WTC11 (cell line): ENCODE measurements at regions not wholly inside any gene's neighbourhood (a gene's known extent, or its start where the extent isn't known, plus 50 kb on each side); places are given as distances from the start of the nearest gene placed in this dataset.

Experiments used
- ATAC-seq: fragments of 200-7000 bp; cut with Tn5 transposase; 2 replicates; pipeline ENCODE4 v1.10.0; 2021; ENCODE audit warnings: mild to moderate bottlenecking, moderate library complexity
- CTCF ChIA-PET: fragments of 300-600 bp; sonication (Branson Sonifier 250); formaldehyde crosslinking; loops from one replicate; lab custom pipeline; 2021; ENCODE audit warnings: antibody characterized with exemption; lab: Charles Lee
- POLR2A ChIA-PET: fragments of 350-600 bp; sonication (Branson Sonifier 250); formaldehyde crosslinking; loops from one replicate; lab custom pipeline; 2021; ENCODE audit warnings: antibody characterized with exemption; lab: Charles Lee
- DNase-seq: peaks from one replicate; pipeline ENCODE4 v3.0.0; 2021; ENCODE audit warnings: low spot score
- H3K27ac Mint-ChIP-seq: 2 replicates; pipeline ENCODE4 v1.8.0; 2021; ENCODE audit warnings: mixed read lengths
- H3K27me3 Mint-ChIP-seq: 2 replicates; pipeline ENCODE4 v1.8.0; 2021; ENCODE audit warnings: low read depth, mild to moderate bottlenecking, moderate library complexity, mixed read lengths
- H3K36me3 Mint-ChIP-seq: 2 replicates; pipeline ENCODE4 v1.8.0; 2021; ENCODE audit warnings: mixed read lengths
- H3K4me1 Mint-ChIP-seq: 2 replicates; pipeline ENCODE4 v1.8.0; 2022; ENCODE audit warnings: mixed read lengths
- H3K4me3 Mint-ChIP-seq: 2 replicates; pipeline ENCODE4 v1.8.0; 2021; ENCODE audit warnings: mild to moderate bottlenecking, moderate library complexity, mixed read lengths
- H3K9me3 Mint-ChIP-seq: 2 replicates; pipeline ENCODE4 v1.8.0; 2021; ENCODE audit warnings: mixed read lengths
- GRHL2 ChIP-seq: fragments of 250-450 bp; sonication (Bioruptor Pico); IDR thresholded peaks from 2 replicates; pipeline ENCODE4 v1.8.0; 2022; ENCODE audit warnings: mild to moderate bottlenecking, moderate library complexity; ENCODE audit not compliant: insufficient replicate concordance, severe bottlenecking
- NR3C1 ChIP-seq: sonication (generic); formaldehyde crosslinking; conservative IDR thresholded peaks from 2 replicates; pipeline ENCODE4 v1.8.1; 2023; ENCODE audit warnings: low read depth, mild to moderate bottlenecking, missing genetic modification reagents
- RORB ChIP-seq: fragments of 250-450 bp; sonication (Bioruptor Pico); IDR thresholded peaks from 2 replicates; pipeline ENCODE4 v1.9.0; 2021; ENCODE audit warnings: mild to moderate bottlenecking
- SP1 ChIP-seq: sonication (generic); formaldehyde crosslinking; conservative IDR thresholded peaks from 2 replicates; pipeline ENCODE4 v1.8.1; 2022; ENCODE audit warnings: missing genetic modification reagents
- TEAD1 ChIP-seq: sonication (generic); formaldehyde crosslinking; IDR thresholded peaks from 2 replicates; pipeline ENCODE4 v1.8.0; 2022; ENCODE audit warnings: mild to moderate bottlenecking, missing genetic modification reagents
- TEAD4 ChIP-seq: sonication (generic); formaldehyde crosslinking; IDR thresholded peaks from 2 replicates; pipeline ENCODE4 v1.8.0; 2022; ENCODE audit warnings: mild to moderate bottlenecking, missing genetic modification reagents
- ZBTB21 ChIP-seq: sonication (generic); formaldehyde crosslinking; IDR thresholded peaks from 2 replicates; pipeline ENCODE4 v1.8.1; 2023; ENCODE audit warnings: mild to moderate bottlenecking, missing genetic modification reagents, borderline replicate concordance
- ZNF138 ChIP-seq: sonication (generic); formaldehyde crosslinking; conservative IDR thresholded peaks from 2 replicates; pipeline ENCODE4 v1.8.1; 2022; ENCODE audit warnings: mild to moderate bottlenecking, moderate library complexity, missing genetic modification reagents
- ZNF232 ChIP-seq: sonication (generic); formaldehyde crosslinking; IDR thresholded peaks from 2 replicates; pipeline ENCODE4 v1.8.0; 2022; ENCODE audit warnings: mild to moderate bottlenecking, missing genetic modification reagents
- ZNF423 ChIP-seq: fragments of 250-450 bp; sonication (Bioruptor Pico); IDR thresholded peaks from 2 replicates; pipeline ENCODE4 v2.1.2; 2022; ENCODE audit warnings: mild to moderate bottlenecking, moderate library complexity
- TF ChIP-seq, protein P1 (sequence below): sonication (generic); formaldehyde crosslinking; IDR thresholded peaks from 2 replicates; pipeline ENCODE4 v1.8.1; 2023; ENCODE audit warnings: mild to moderate bottlenecking, missing genetic modification reagents, moderate library complexity
- TF ChIP-seq, protein P2 (sequence below): sonication (generic); formaldehyde crosslinking; IDR thresholded peaks from 2 replicates; pipeline ENCODE4 v1.8.1; 2023; ENCODE audit warnings: mild to moderate bottlenecking, missing genetic modification reagents, moderate library complexity
- TF ChIP-seq, protein P3 (sequence below): fragments of 250-450 bp; sonication (Bioruptor Pico); IDR thresholded peaks from 2 replicates; pipeline ENCODE4 v1.9.0; 2021; ENCODE audit warnings: mild to moderate bottlenecking, borderline replicate concordance
- TF ChIP-seq, protein P4 (sequence below): fragments of 200-600 bp; IDR thresholded peaks from 2 replicates; pipeline ENCODE4 v1.8.0; 2022; ENCODE audit warnings: antibody characterized with exemption
- TF ChIP-seq, protein P5 (sequence below): sonication (generic); formaldehyde crosslinking; IDR thresholded peaks from 2 replicates; pipeline ENCODE4 v1.8.0; 2022; ENCODE audit warnings: mild to moderate bottlenecking, missing genetic modification reagents
- TF ChIP-seq, protein P6 (sequence below): fragments of 250-450 bp; sonication (Bioruptor Pico); IDR thresholded peaks from 2 replicates; pipeline ENCODE4 v1.9.0; 2021; ENCODE audit warnings: mild to moderate bottlenecking
- TF ChIP-seq, protein P7 (sequence below): sonication (generic); formaldehyde crosslinking; IDR thresholded peaks from 2 replicates; pipeline ENCODE4 v1.8.0; 2022; ENCODE audit warnings: mild to moderate bottlenecking, missing genetic modification reagents
- TF ChIP-seq, protein P8 (sequence below): sonication (generic); formaldehyde crosslinking; IDR thresholded peaks from 2 replicates; pipeline ENCODE4 v1.8.0; 2022; ENCODE audit warnings: missing genetic modification reagents
- TF ChIP-seq, protein P9 (sequence below): fragments of 250-450 bp; sonication (Bioruptor Pico); IDR thresholded peaks from 2 replicates; pipeline ENCODE4 v1.8.0; 2021; ENCODE audit warnings: mild to moderate bottlenecking

DNA sequence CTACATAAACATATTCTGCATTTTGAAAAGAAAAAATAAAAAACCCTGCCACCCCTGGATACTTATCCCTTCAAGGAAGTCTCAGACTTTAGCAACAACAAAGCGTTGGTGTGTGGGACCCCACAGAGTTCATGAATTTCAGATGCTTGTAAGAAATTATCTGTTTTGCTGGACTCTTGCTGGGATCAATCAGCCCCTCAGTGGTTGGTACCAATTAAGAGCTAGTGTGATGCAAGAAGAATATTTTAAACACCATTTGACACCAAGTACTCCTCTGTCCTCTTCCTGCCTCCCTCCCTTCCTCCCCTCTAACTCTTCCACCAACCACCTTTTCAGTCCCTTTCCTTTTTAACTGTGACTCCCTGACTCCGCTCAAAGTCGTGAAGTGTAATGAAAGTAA lies 51.5 kb downstream of the SST start:
- DNase-seq = no peak
- peaks cover 98% of the 10 kb centered on the region for H3K27me3 Mint-ChIP-seq
- no peak overlapping the region for H3K27ac Mint-ChIP-seq
- POLR2A ChIA-PET = interaction anchor here (0.6 kb wide), 1 partner anchor 74 kb away, joined by 3 read pairs; no protein-coding TSS in a partner anchor
- CTCF ChIA-PET = interaction anchor here (0.9 to 2.0 kb wide), 3 partner anchors 60 to 398 kb away, joined by 3 to 24 read pairs (median 14); no protein-coding TSS in a partner anchor
- H3K9me3 Mint-ChIP-seq = no peaks in the 10 kb centered on the region
- peaks cover 60% of the 10 kb centered on the region for H3K4me1 Mint-ChIP-seq
- no peaks in the 10 kb centered on the region; the same call in 1 of the 2 replicates for H3K36me3 Mint-ChIP-seq
- peak overlapping the region; percentile 25 for H3K4me3 Mint-ChIP-seq
- peak; percentile 83 for ATAC-seq
- TF ChIP-seq, protein P1, sequence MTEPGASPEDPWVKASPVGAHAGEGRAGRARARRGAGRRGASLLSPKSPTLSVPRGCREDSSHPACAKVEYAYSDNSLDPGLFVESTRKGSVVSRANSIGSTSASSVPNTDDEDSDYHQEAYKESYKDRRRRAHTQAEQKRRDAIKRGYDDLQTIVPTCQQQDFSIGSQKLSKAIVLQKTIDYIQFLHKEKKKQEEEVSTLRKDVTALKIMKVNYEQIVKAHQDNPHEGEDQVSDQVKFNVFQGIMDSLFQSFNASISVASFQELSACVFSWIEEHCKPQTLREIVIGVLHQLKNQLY = no peak
- TF ChIP-seq TEAD1 (CRISPR knock-in tag) (0 out of 2 replicates have a peak, but pooled peaks have one; percentile 54), RORB (CRISPR knock-in tag) (no peak), GRHL2 (CRISPR knock-in tag) (no peak), SP1 (CRISPR knock-in tag) (no peak; the same call in 1 of the 2 replicates), ZNF232 (0 out of 2 replicates have a peak, but pooled peaks have one; percentile 49), TEAD4 (no peak), ZNF423 (CRISPR knock-in tag) (no peak), NR3C1 (CRISPR knock-in tag) (no peak), ZBTB21 (CRISPR knock-in tag) (no peak), ZNF138 (CRISPR knock-in tag) (0 out of 2 replicates have a peak, but pooled peaks have one; percentile 30)
- TF ChIP-seq, protein P2, sequence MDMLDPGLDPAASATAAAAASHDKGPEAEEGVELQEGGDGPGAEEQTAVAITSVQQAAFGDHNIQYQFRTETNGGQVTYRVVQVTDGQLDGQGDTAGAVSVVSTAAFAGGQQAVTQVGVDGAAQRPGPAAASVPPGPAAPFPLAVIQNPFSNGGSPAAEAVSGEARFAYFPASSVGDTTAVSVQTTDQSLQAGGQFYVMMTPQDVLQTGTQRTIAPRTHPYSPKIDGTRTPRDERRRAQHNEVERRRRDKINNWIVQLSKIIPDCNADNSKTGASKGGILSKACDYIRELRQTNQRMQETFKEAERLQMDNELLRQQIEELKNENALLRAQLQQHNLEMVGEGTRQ (CRISPR knock-in tag) = no peak
- TF ChIP-seq, protein P3, sequence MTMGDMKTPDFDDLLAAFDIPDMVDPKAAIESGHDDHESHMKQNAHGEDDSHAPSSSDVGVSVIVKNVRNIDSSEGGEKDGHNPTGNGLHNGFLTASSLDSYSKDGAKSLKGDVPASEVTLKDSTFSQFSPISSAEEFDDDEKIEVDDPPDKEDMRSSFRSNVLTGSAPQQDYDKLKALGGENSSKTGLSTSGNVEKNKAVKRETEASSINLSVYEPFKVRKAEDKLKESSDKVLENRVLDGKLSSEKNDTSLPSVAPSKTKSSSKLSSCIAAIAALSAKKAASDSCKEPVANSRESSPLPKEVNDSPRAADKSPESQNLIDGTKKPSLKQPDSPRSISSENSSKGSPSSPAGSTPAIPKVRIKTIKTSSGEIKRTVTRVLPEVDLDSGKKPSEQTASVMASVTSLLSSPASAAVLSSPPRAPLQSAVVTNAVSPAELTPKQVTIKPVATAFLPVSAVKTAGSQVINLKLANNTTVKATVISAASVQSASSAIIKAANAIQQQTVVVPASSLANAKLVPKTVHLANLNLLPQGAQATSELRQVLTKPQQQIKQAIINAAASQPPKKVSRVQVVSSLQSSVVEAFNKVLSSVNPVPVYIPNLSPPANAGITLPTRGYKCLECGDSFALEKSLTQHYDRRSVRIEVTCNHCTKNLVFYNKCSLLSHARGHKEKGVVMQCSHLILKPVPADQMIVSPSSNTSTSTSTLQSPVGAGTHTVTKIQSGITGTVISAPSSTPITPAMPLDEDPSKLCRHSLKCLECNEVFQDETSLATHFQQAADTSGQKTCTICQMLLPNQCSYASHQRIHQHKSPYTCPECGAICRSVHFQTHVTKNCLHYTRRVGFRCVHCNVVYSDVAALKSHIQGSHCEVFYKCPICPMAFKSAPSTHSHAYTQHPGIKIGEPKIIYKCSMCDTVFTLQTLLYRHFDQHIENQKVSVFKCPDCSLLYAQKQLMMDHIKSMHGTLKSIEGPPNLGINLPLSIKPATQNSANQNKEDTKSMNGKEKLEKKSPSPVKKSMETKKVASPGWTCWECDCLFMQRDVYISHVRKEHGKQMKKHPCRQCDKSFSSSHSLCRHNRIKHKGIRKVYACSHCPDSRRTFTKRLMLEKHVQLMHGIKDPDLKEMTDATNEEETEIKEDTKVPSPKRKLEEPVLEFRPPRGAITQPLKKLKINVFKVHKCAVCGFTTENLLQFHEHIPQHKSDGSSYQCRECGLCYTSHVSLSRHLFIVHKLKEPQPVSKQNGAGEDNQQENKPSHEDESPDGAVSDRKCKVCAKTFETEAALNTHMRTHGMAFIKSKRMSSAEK = no peak
- TF ChIP-seq, protein P4, sequence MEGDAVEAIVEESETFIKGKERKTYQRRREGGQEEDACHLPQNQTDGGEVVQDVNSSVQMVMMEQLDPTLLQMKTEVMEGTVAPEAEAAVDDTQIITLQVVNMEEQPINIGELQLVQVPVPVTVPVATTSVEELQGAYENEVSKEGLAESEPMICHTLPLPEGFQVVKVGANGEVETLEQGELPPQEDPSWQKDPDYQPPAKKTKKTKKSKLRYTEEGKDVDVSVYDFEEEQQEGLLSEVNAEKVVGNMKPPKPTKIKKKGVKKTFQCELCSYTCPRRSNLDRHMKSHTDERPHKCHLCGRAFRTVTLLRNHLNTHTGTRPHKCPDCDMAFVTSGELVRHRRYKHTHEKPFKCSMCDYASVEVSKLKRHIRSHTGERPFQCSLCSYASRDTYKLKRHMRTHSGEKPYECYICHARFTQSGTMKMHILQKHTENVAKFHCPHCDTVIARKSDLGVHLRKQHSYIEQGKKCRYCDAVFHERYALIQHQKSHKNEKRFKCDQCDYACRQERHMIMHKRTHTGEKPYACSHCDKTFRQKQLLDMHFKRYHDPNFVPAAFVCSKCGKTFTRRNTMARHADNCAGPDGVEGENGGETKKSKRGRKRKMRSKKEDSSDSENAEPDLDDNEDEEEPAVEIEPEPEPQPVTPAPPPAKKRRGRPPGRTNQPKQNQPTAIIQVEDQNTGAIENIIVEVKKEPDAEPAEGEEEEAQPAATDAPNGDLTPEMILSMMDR = no peak
- TF ChIP-seq, protein P5, sequence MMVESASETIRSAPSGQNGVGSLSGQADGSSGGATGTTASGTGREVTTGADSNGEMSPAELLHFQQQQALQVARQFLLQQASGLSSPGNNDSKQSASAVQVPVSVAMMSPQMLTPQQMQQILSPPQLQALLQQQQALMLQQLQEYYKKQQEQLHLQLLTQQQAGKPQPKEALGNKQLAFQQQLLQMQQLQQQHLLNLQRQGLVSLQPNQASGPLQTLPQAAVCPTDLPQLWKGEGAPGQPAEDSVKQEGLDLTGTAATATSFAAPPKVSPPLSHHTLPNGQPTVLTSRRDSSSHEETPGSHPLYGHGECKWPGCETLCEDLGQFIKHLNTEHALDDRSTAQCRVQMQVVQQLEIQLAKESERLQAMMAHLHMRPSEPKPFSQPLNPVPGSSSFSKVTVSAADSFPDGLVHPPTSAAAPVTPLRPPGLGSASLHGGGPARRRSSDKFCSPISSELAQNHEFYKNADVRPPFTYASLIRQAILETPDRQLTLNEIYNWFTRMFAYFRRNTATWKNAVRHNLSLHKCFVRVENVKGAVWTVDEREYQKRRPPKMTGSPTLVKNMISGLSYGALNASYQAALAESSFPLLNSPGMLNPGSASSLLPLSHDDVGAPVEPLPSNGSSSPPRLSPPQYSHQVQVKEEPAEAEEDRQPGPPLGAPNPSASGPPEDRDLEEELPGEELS (CRISPR knock-in tag) = peak; percentile 87; the same call in 1 of the 2 replicates
- TF ChIP-seq, protein P6, sequence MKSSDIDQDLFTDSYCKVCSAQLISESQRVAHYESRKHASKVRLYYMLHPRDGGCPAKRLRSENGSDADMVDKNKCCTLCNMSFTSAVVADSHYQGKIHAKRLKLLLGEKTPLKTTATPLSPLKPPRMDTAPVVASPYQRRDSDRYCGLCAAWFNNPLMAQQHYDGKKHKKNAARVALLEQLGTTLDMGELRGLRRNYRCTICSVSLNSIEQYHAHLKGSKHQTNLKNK (CRISPR knock-in tag) = 0 out of 2 replicates have a peak, but pooled peaks have one; percentile 75
- TF ChIP-seq, protein P7, sequence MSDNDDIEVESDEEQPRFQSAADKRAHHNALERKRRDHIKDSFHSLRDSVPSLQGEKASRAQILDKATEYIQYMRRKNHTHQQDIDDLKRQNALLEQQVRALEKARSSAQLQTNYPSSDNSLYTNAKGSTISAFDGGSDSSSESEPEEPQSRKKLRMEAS = no peak
- TF ChIP-seq, protein P8, sequence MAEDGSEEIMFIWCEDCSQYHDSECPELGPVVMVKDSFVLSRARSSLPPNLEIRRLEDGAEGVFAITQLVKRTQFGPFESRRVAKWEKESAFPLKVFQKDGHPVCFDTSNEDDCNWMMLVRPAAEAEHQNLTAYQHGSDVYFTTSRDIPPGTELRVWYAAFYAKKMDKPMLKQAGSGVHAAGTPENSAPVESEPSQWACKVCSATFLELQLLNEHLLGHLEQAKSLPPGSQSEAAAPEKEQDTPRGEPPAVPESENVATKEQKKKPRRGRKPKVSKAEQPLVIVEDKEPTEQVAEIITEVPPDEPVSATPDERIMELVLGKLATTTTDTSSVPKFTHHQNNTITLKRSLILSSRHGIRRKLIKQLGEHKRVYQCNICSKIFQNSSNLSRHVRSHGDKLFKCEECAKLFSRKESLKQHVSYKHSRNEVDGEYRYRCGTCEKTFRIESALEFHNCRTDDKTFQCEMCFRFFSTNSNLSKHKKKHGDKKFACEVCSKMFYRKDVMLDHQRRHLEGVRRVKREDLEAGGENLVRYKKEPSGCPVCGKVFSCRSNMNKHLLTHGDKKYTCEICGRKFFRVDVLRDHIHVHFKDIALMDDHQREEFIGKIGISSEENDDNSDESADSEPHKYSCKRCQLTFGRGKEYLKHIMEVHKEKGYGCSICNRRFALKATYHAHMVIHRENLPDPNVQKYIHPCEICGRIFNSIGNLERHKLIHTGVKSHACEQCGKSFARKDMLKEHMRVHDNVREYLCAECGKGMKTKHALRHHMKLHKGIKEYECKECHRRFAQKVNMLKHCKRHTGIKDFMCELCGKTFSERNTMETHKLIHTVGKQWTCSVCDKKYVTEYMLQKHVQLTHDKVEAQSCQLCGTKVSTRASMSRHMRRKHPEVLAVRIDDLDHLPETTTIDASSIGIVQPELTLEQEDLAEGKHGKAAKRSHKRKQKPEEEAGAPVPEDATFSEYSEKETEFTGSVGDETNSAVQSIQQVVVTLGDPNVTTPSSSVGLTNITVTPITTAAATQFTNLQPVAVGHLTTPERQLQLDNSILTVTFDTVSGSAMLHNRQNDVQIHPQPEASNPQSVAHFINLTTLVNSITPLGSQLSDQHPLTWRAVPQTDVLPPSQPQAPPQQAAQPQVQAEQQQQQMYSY = no peak
- TF ChIP-seq, protein P9, sequence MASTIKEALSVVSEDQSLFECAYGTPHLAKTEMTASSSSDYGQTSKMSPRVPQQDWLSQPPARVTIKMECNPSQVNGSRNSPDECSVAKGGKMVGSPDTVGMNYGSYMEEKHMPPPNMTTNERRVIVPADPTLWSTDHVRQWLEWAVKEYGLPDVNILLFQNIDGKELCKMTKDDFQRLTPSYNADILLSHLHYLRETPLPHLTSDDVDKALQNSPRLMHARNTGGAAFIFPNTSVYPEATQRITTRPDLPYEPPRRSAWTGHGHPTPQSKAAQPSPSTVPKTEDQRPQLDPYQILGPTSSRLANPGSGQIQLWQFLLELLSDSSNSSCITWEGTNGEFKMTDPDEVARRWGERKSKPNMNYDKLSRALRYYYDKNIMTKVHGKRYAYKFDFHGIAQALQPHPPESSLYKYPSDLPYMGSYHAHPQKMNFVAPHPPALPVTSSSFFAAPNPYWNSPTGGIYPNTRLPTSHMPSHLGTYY (CRISPR knock-in tag) = no peak
